Spleen (tissue), 11 donors: ENCODE measurements at regions not wholly inside any gene's neighbourhood (a gene's known extent, or its start where the extent isn't known, plus 50 kb on each side); places are given as distances from the start of the nearest gene placed in this dataset.
"Not testable (repeated sequence)": the region's sequence is repeated elsewhere in the genome, so short reads cannot be mapped to it uniquely, and the experiment has no call there.

Experiments
- DNase-seq: peaks from one replicate; pipeline ENCODE4 v3.0.0-alpha.2; 2020
- H3K27ac ChIP-seq, 8 donors: fragments of 200-600 bp; sonication (generic) in 7 of 8; 1 replicate in 4 of 8; 2 replicates in 4 of 8; pipeline versions ENCODE4 v1.5.0 to v1.8.0; 2016 to 2021; ENCODE audit warnings: inconsistent platforms in 4 of 8, mild to moderate bottlenecking in 4 of 8, moderate library complexity in 1 of 8
- H3K27me3 ChIP-seq, 7 donors: fragments of 200-600 bp; sonication (generic) in 6 of 7; replicated peaks in 1 of 7; 1 replicate in 4 of 7; 2 replicates in 3 of 7; pipeline versions ENCODE4 v1.5.0 to v1.8.0; 2016 to 2021; ENCODE audit warnings: inconsistent platforms in 3 of 7, mild to moderate bottlenecking in 1 of 7
- H3K36me3 ChIP-seq, 6 donors: fragments of 200-600 bp; sonication (generic) in 5 of 6; 1 replicate in 4 of 6; 2 replicates in 2 of 6; pipeline versions ENCODE4 v1.5.0 to v1.8.0; 2016 to 2021; ENCODE audit warnings: inconsistent platforms in 2 of 6
- H3K4me1 ChIP-seq, 6 donors: fragments of 200-600 bp; sonication (generic) in 5 of 6; 1 replicate in 3 of 6; 2 replicates in 3 of 6; pipeline versions ENCODE4 v1.5.0 to v1.8.0; 2016 to 2021; ENCODE audit warnings: inconsistent platforms in 3 of 6
- H3K4me3 ChIP-seq, 8 donors: fragments of 200-600 bp; sonication (generic) in 7 of 8; 1 replicate in 4 of 8; 2 replicates in 4 of 8; pipeline versions ENCODE4 v1.5.0 to v1.8.0; 2016 to 2021; ENCODE audit warnings: inconsistent platforms in 4 of 8, mild to moderate bottlenecking in 4 of 8, moderate library complexity in 2 of 8
- H3K9me3 ChIP-seq, 8 donors: fragments of 200-600 bp; sonication (generic) in 7 of 8; 1 replicate in 4 of 8; 2 replicates in 4 of 8; pipeline versions ENCODE4 v1.5.0 to v1.8.0; 2016 to 2021; ENCODE audit warnings: inconsistent platforms in 4 of 8
- POLR2A ChIP-seq, 3 donors: fragments of 450-650 bp; IDR thresholded peaks; one replicate each; pipeline ENCODE4 v1.5.1; 2017; ENCODE audit warnings: antibody characterized with exemption in 3 of 3, mild to moderate bottlenecking in 1 of 3
- POLR2AphosphoS5 ChIP-seq, 3 donors: sonication (generic); formaldehyde crosslinking; IDR thresholded peaks; one replicate each; pipeline ENCODE4 v1.5.1; 2017; ENCODE audit warnings: antibody characterized with exemption in 3 of 3
- WGBS, 5 donors: extraction: QIAGEN DNeasy Blood & Tissue Kit in 3 of 5; methylation state at CpG; one replicate each; pipeline versions ENCODE4 v1.1.5 to v1.1.7; 2013 to 2018; 5-methylcytosine and 5-hydroxymethylcytosine counted together
- intact Hi-C: fragments of 100-400 bp; cut with DNase I; formaldehyde crosslinking; loops from one replicate; pipeline ENCODE4 v1.15.0; 2023; ENCODE audit warnings: low total_unique reads
- microRNA-seq, 3 donors: library from miRNA; unstranded; fragments of <30 nt; microRNA quantifications; one replicate each; pipeline versions ENCODE4 to v1.1.0, GENCODE V29; 2019 to 2020
- small RNA-seq, 4 donors: library from RNA; depleted of rRNA; stranded (forward); fragments of <200 nt; gene quantifications; one replicate each; pipeline ENCODE3, GENCODE V24; 2016
- donor health status: healthy with polysubstance abuse.
- donor health status: DM: no; HTN: no; CAD: no; lungs with moderate emphysema.
- donor health status: DM: no; HTN: no; CAD: no.
- donor health status: Bipolar disorder and iron deficiency.
- donor health status: healthy.
- donor health status: DM: no; HTN: no; CAD: no.
- donor health status: DM: yes; HTN: yes; CAD: no.

DNA sequence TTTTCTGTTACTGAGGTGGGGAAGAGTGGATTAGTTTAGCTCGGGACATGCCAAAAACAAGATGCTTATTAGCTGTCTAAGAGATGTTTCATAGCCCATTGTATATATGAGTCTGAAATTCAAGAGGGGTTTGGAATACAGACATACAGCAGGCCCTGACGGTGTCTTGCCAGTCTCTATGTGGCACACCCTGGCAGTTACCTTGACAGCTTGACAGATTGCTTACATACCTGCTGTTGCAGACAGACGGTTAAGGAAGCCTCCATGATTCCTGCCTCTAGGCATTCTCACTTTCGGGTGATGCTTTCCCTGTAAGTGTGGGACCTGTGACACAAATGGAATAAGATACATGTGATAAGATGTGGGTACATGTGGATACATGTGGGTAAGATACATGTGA, 95.0 kb downstream of the QRSL1 start:
- H3K4me3 ChIP-seq: no peak overlapping the region
- intact Hi-C loops: no loop called here
- H3K27ac ChIP-seq: no peak overlapping the region
- no peak for DNase-seq
- H3K27me3 ChIP-seq: no peaks in the 10 kb centered on the region
- WGBS, 5 donors: 82 to 98% (median 93%) methylated on average over 4 of the region's 4 CpGs
- no peaks in the 10 kb centered on the region for H3K36me3 ChIP-seq
- no peak for TF ChIP-seq POLR2AphosphoS5 (IDR thresholded peaks at IDR 0.05)
- TF ChIP-seq POLR2A (IDR thresholded peaks at IDR 0.05): no peak
- H3K9me3 ChIP-seq: no peaks in the 10 kb centered on the region
- H3K4me1 ChIP-seq: no peaks in the 10 kb centered on the region

DNA sequence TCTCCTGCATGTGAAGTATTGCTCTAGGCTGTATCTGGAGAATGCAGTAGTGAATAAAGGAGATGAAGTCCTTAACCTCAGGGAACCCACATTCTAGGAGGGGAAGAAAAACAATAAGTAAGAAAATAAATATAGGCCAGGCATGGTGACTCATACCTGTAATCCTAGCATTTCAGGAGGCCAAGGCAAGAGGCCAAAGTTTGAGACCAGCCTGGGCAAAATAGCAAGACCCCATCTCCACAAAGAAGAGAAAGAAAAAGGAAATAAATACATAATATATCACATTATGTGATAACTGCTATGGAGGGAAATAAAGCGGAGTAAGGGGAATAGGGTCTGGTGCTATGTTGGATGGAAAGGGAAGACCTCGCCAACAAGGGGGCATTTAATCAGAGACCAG, 94.0 kb downstream of the QRSL1 start:
- intact Hi-C loops, H3K27ac ChIP-seq, H3K4me1 ChIP-seq, H3K9me3 ChIP-seq, H3K4me3 ChIP-seq, H3K27me3 ChIP-seq, H3K36me3 ChIP-seq, DNase-seq: not testable (repeated sequence)
- WGBS, 5 donors: 95 to 99% (median 96%) methylated on average over 2 of the region's 2 CpGs

GRCh38 chr6:106721189-106721588, 91.8 kb downstream of the QRSL1 start:
- H3K4me3 ChIP-seq, H3K27ac ChIP-seq, H3K36me3 ChIP-seq, H3K9me3 ChIP-seq, H3K27me3 ChIP-seq, DNase-seq, intact Hi-C loops, H3K4me1 ChIP-seq: not testable (repeated sequence)
- WGBS, 5 donors: 65 to 91% (median 84%) methylated on average over 2 to 4 of the region's 4 CpGs

Small RNA genes in the stretch of these regions (microRNA-seq; reads per million reads assigned to microRNA genes)
- gene MIR587: 0 reads per million in 3 donors

Small RNA genes in the stretch of these regions (small RNA-seq; reads per million reads assigned to genes)
- gene MIR587: 0 reads per million in 4 donors
- gene RNU6-117P: 0 reads per million in 4 donors
